ENCODE measurements at regions not wholly inside any gene's neighbourhood (a gene's known extent, or its start where the extent isn't known, plus 50 kb on each side); places are given as distances from the start of the nearest gene placed in this dataset.

- Histone ChIP-seq H2AFZ (ENCODE audit: low read length) (no peak overlapping the region), H3K27me3 (ENCODE audit: insufficient read depth, low read length) (peaks cover 7% of the 10 kb centered on the region), H3K9me3 (ENCODE audit: low read depth, low read length) (no peaks in the 10 kb centered on the region), H3K4me3 (ENCODE audit: insufficient read depth, low read length) (no peak overlapping the region), H3K79me2 (ENCODE audit: insufficient read depth, low read length) (no peaks in the 10 kb centered on the region), H4K20me1 (ENCODE audit: insufficient read depth, low read length) (no peaks in the 10 kb centered on the region), H3K27ac (ENCODE audit: low read depth, low read length) (no peak overlapping the region), H3K36me3 (ENCODE audit: insufficient read depth, low read length) (no peaks in the 10 kb centered on the region), H3K4me2 (ENCODE audit: insufficient read depth, low read length) (no peak overlapping the region), H3K4me1 (ENCODE audit: insufficient read depth, low read length) (no peaks in the 10 kb centered on the region)
- DNase-seq (ENCODE audit: insufficient read length, low spot score, missing footprints) = no peak
- no peak for TF ChIP-seq CTCF (IDR thresholded peaks at IDR 0.05; ENCODE audit: extremely low read depth, low read depth, low read length)
These were observed 112.1 kb downstream of the PHETA1 start for GRCh38 chr12:111256629-111257434.

GRCh38 chr12:111255261-111255660 lies 113.6 kb downstream of the PHETA1 start:
- no peak overlapping the region for H3K4me3 ChIP-seq (ENCODE audit: insufficient read depth, low read length)
- peaks cover 7% of the 10 kb centered on the region for H3K27me3 ChIP-seq (ENCODE audit: insufficient read depth, low read length)
- DNase-seq (ENCODE audit: insufficient read length, low spot score, missing footprints) = no peak
- H3K36me3 ChIP-seq (ENCODE audit: insufficient read depth, low read length) = no peaks in the 10 kb centered on the region
- H3K4me1 ChIP-seq (ENCODE audit: insufficient read depth, low read length) = no peaks in the 10 kb centered on the region
- H3K27ac ChIP-seq (ENCODE audit: low read depth, low read length) = no peak overlapping the region
- no peaks in the 10 kb centered on the region for H3K79me2 ChIP-seq (ENCODE audit: insufficient read depth, low read length)
- no peaks in the 10 kb centered on the region for H4K20me1 ChIP-seq (ENCODE audit: insufficient read depth, low read length)
- H2AFZ ChIP-seq (ENCODE audit: low read length) = no peak overlapping the region
- H3K9me3 ChIP-seq (ENCODE audit: low read depth, low read length) = no peaks in the 10 kb centered on the region
- no peak overlapping the region for H3K4me2 ChIP-seq (ENCODE audit: insufficient read depth, low read length)
- no peak for TF ChIP-seq CTCF (IDR thresholded peaks at IDR 0.05; ENCODE audit: extremely low read depth, low read depth, low read length)

GRCh38 chr12:111254106-111254505 lies 114.8 kb downstream of the PHETA1 start:
- H4K20me1 ChIP-seq (ENCODE audit: insufficient read depth, low read length) = no peaks in the 10 kb centered on the region
- DNase-seq (ENCODE audit: insufficient read length, low spot score, missing footprints) = no peak
- no peak for TF ChIP-seq CTCF (IDR thresholded peaks at IDR 0.05; ENCODE audit: extremely low read depth, low read depth, low read length)
- peaks cover 7% of the 10 kb centered on the region for H3K27me3 ChIP-seq (ENCODE audit: insufficient read depth, low read length)
- no peaks in the 10 kb centered on the region for H3K9me3 ChIP-seq (ENCODE audit: low read depth, low read length)
- no peaks in the 10 kb centered on the region for H3K79me2 ChIP-seq (ENCODE audit: insufficient read depth, low read length)
- no peak overlapping the region for H3K27ac ChIP-seq (ENCODE audit: low read depth, low read length)
- no peak overlapping the region for H3K4me3 ChIP-seq (ENCODE audit: insufficient read depth, low read length)
- no peaks in the 10 kb centered on the region for H3K4me1 ChIP-seq (ENCODE audit: insufficient read depth, low read length)
- no peak overlapping the region for H2AFZ ChIP-seq (ENCODE audit: low read length)
- no peak overlapping the region for H3K4me2 ChIP-seq (ENCODE audit: insufficient read depth, low read length)
- no peaks in the 10 kb centered on the region for H3K36me3 ChIP-seq (ENCODE audit: insufficient read depth, low read length)

GRCh38 chr12:111253213-111253612 lies 115.7 kb downstream of the PHETA1 start:
- no peaks in the 10 kb centered on the region for H3K4me1 ChIP-seq (ENCODE audit: insufficient read depth, low read length)
- H3K9me3 ChIP-seq (ENCODE audit: low read depth, low read length) = no peaks in the 10 kb centered on the region
- no peaks in the 10 kb centered on the region for H3K79me2 ChIP-seq (ENCODE audit: insufficient read depth, low read length)
- no peaks in the 10 kb centered on the region for H4K20me1 ChIP-seq (ENCODE audit: insufficient read depth, low read length)
- H3K36me3 ChIP-seq (ENCODE audit: insufficient read depth, low read length) = no peaks in the 10 kb centered on the region
- H2AFZ ChIP-seq (ENCODE audit: low read length) = no peak overlapping the region
- H3K27me3 ChIP-seq (ENCODE audit: insufficient read depth, low read length) = peaks cover 7% of the 10 kb centered on the region
- DNase-seq (ENCODE audit: insufficient read length, low spot score, missing footprints) = no peak
- TF ChIP-seq CTCF (IDR thresholded peaks at IDR 0.05; ENCODE audit: extremely low read depth, low read depth, low read length) = no peak
- no peak overlapping the region for H3K4me2 ChIP-seq (ENCODE audit: insufficient read depth, low read length)
- no peak overlapping the region for H3K27ac ChIP-seq (ENCODE audit: low read depth, low read length)
- H3K4me3 ChIP-seq (ENCODE audit: insufficient read depth, low read length) = no peak overlapping the region
